Heart left ventricle (tissue), 16 donors: ENCODE measurements at regions not wholly inside any gene's neighbourhood (a gene's known extent, or its start where the extent isn't known, plus 50 kb on each side); places are given as distances from the start of the nearest gene placed in this dataset.
A peak's percentile ranks its signal among the peaks of the same experiment; 100 is the strongest.

ENCODE experiments used
- ATAC-seq, 4 donors: fragments of 200-7000 bp; cut with Tn5 transposase; one replicate each; pipeline ENCODE4 v1.9.1; 2020 to 2022; ENCODE audit warnings: moderate library complexity in 4 of 4, mild to moderate bottlenecking in 3 of 4, moderate number of reproducible peaks in 1 of 4
- DNase-seq, 5 donors: peaks; one replicate each; pipeline ENCODE4 v3.0.0-alpha.2; 2020
- H3K27ac ChIP-seq, 12 donors: fragments of 200-600 bp; sonication (generic) in 4 of 12; one replicate each; pipeline versions ENCODE4 v1.5.0 to v1.8.0; 2016 to 2022; ENCODE audit warnings: mild to moderate bottlenecking in 2 of 12
- H3K27me3 ChIP-seq, 9 donors: fragments of 200-600 bp; sonication (generic) in 2 of 9; one replicate each; pipeline versions ENCODE4 v1.5.1 to v1.8.0; 2016 to 2022; ENCODE audit warnings: mild to moderate bottlenecking in 3 of 9
- H3K36me3 ChIP-seq, 9 donors: fragments of 200-600 bp; sonication (generic) in 2 of 9; one replicate each; pipeline versions ENCODE4 v1.5.0 to v1.8.0; 2018 to 2022; ENCODE audit warnings: mild to moderate bottlenecking in 2 of 9
- H3K4me1 ChIP-seq, 12 donors: fragments of 200-600 bp; sonication (generic) in 4 of 12; one replicate each; pipeline versions ENCODE4 v1.5.0 to v1.8.0; 2016 to 2022; ENCODE audit warnings: mild to moderate bottlenecking in 3 of 12
- H3K4me3 ChIP-seq, 12 donors: fragments of 200-600 bp; sonication (generic) in 4 of 12; one replicate each; pipeline versions ENCODE4 v1.5.0 to v1.8.0; 2017 to 2022; ENCODE audit warnings: mild to moderate bottlenecking in 9 of 12, moderate library complexity in 4 of 12
- H3K9me3 ChIP-seq, 12 donors: fragments of 200-600 bp; sonication (generic) in 4 of 12; one replicate each; pipeline versions ENCODE4 v1.5.0 to v1.8.0; 2016 to 2022; ENCODE audit warnings: mild to moderate bottlenecking in 1 of 12
- POLR2A ChIP-seq, 2 donors: fragments of 450-650 bp; IDR thresholded peaks; one replicate each; pipeline ENCODE4 v1.6.1; 2017; ENCODE audit warnings: antibody characterized with exemption in 2 of 2, mild to moderate bottlenecking in 2 of 2, moderate library complexity in 2 of 2
- WGBS, 4 donors: extraction: QIAGEN DNeasy Blood & Tissue Kit in 2 of 4; methylation state at CpG; one replicate each; pipeline versions ENCODE4 v1.1.5 to v1.1.7; 2013 to 2018; 5-methylcytosine and 5-hydroxymethylcytosine counted together
- intact Hi-C, 10 donors: fragments of 100-400 bp; cut with DNase I; formaldehyde crosslinking; loops; one replicate each; pipeline versions ENCODE4 v1.11.1 to v1.14.2; 2022
- TF ChIP-seq, protein P1 (sequence below), 12 donors: fragments of 200-600 bp; sonication (generic) in 4 of 12; IDR thresholded peaks; one replicate each; pipeline versions ENCODE4 v1.5.0 to v1.8.0; 2018 to 2022; ENCODE audit warnings: antibody characterized with exemption in 12 of 12, mild to moderate bottlenecking in 5 of 12
- donor health status: ischemic (EF 13 %, LVEDD 7.1; RV severe dilation, severe dysfunction).
- donor health status: healthy with polysubstance abuse.
- donor health status: DM: no; HTN: yes; CAD: no.
- donor health status: DM: no; HTN: no; CAD: no.
- donor health status: ischemic (EF 25% LVEDD 6.9; RV normal size, moderate dysfunction).
- donor health status: ischemic (EF 25% LVEDD 5.7; RV mildly dilated, moderate dysfunction).
- donor health status: healthy.
- donor health status: DM: yes; HTN: yes; CAD: no.
- donor health status: ischemic (EF 35%, LVEDD 5.7; RV mildly dilated, moderate dysfunction).
- donor health status: nonischemic (EF 11% LVEDD 7.7; RV severe dilation, severe dysfunction).
- donor health status: DM: yes; HTN: yes; CAD: no.
- donor health status: PGD.
- donor health status: ischemic (EF 29% LVEDD 5.4; RV normal size, mild dysfunction).
- donor health status: nonischemic (EF 23%, LVEDD 6.1; RV moderate dilation, normal function).

- Histone ChIP-seq H3K4me1 (peaks cover 0 to 35% (median 27%) of the 10 kb centered on the region in 12 donors), H3K36me3 (no peaks in the 10 kb centered on the region), H3K27ac (peak overlapping the region; percentile 37 to 85 (median 77)), H3K27me3 (no peaks in the 10 kb centered on the region), H3K4me3 (no peak overlapping the region), H3K9me3 (no peaks in the 10 kb centered on the region)
- DNase-seq: peak; percentile 63 to 82 (median 64)
- TF ChIP-seq, protein P1, sequence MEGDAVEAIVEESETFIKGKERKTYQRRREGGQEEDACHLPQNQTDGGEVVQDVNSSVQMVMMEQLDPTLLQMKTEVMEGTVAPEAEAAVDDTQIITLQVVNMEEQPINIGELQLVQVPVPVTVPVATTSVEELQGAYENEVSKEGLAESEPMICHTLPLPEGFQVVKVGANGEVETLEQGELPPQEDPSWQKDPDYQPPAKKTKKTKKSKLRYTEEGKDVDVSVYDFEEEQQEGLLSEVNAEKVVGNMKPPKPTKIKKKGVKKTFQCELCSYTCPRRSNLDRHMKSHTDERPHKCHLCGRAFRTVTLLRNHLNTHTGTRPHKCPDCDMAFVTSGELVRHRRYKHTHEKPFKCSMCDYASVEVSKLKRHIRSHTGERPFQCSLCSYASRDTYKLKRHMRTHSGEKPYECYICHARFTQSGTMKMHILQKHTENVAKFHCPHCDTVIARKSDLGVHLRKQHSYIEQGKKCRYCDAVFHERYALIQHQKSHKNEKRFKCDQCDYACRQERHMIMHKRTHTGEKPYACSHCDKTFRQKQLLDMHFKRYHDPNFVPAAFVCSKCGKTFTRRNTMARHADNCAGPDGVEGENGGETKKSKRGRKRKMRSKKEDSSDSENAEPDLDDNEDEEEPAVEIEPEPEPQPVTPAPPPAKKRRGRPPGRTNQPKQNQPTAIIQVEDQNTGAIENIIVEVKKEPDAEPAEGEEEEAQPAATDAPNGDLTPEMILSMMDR (IDR thresholded peaks at IDR 0.05): no peak
- TF ChIP-seq POLR2A (IDR thresholded peaks at IDR 0.05): no peak
- intact Hi-C loops: loop anchor here in 7 of 10 donors (2.0 to 10.0 kb wide), 7 partner anchors 91 to 1789 kb away; partner anchors contain the start of gene ADAMTS1 (in 1 of the 7)
- 21 to 38% (median 26%) methylated on average over 12 of the region's 12 CpGs for WGBS, 4 donors
- ATAC-seq: peak; percentile 84 to 94 (median 92)
These were observed 358.7 kb downstream of the LTN1 start for GRCh38 chr21:28633839-28634555.

DNA sequence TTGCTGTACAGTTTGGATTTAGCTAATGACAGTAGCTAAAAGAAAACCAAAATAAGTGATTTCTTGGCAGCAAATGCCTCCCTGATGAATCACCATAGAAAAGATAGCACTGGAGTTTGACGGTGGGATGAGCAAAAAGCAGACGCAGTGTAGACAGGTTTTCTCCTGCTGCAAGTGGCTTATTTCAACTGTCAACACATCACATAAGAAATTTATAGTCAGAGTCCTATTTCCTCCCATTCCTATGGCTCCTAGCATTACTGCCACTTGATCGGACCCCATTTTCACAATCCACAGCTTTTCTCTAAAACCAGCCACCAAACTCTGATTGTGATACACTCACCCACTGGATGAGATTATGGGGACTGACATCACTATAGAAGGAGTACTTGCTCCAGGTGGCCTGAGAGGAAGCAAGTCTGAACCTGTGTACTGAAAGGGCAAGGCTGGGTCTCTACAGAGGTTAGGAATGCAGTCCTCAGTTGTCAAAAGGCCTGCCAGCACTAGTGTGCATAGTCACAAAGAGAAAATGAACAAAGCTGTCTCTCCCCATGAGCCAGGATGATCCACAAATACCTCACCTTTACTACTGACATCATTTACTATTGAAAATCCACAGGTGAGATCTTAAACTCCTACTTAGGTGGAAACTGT is 359.8 kb downstream of the LTN1 start:
- TF ChIP-seq POLR2A (IDR thresholded peaks at IDR 0.05): no peak
- TF ChIP-seq, protein P1 (IDR thresholded peaks at IDR 0.05): no peak
- no peaks in the 10 kb centered on the region for H3K36me3 ChIP-seq
- ATAC-seq: peak in 3 of 4 donors; percentile 28 to 45 (median 38)
- H3K27ac ChIP-seq: peak overlapping the region; percentile 66 to 85 (median 79)
- no peaks in the 10 kb centered on the region for H3K27me3 ChIP-seq
- WGBS, 4 donors: 23 to 34% (median 26%) methylated on average over 3 of the region's 3 CpGs
- intact Hi-C loops: loop anchor here in 7 of 10 donors (5.0 to 10.0 kb wide), 6 partner anchors 92 to 1788 kb away; partner anchors contain the start of gene ADAMTS1 (in 1 of the 7)
- peak overlapping the region in 2 of 12 donors; percentile 15 to 17 for H3K4me3 ChIP-seq
- DNase-seq: no peak
- H3K9me3 ChIP-seq: no peaks in the 10 kb centered on the region
- peaks cover 0 to 37% (median 27%) of the 10 kb centered on the region in 12 donors for H3K4me1 ChIP-seq

GRCh38 chr21:28627691-28628090 is 365.0 kb downstream of the LTN1 start:
- Histone ChIP-seq H3K9me3 (peaks cover 0 to 11% (median 0%) of the 10 kb centered on the region in 12 donors), H3K4me3 (no peak overlapping the region), H3K4me1 (peaks cover 0 to 14% (median 6%) of the 10 kb centered on the region in 12 donors), H3K27ac (peak overlapping the region in 1 of 12 donors; percentile 29), H3K27me3 (no peaks in the 10 kb centered on the region), H3K36me3 (no peaks in the 10 kb centered on the region)
- TF ChIP-seq POLR2A (IDR thresholded peaks at IDR 0.05): no peak
- TF ChIP-seq, protein P1 (IDR thresholded peaks at IDR 0.05): no peak
- ATAC-seq: no peak
- no peak for DNase-seq
- intact Hi-C loops: no loop called here

DNA sequence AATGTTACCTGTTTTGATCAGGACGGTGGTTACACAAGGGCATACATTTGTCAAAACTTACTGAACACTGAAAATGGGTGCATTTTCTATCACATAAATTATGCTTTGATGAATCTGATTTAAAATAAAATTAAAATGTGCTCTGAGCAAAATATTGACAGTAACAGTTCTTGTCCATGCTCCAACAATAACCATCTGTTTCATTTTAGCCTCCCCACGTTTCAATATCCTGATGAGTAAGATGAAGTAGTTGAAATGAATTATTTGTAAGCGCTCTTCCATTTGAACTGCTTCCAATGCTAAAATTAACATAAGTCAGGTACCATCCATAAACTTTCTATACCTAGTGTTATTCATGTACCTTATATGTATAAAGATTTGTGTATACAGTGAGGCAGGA is 365.4 kb downstream of the LTN1 start:
- peaks cover 0 to 14% (median 0%) of the 10 kb centered on the region in 12 donors for H3K9me3 ChIP-seq
- DNase-seq: no peak
- no peaks in the 10 kb centered on the region for H3K36me3 ChIP-seq
- peaks cover 0 to 10% (median 3%) of the 10 kb centered on the region in 12 donors for H3K4me1 ChIP-seq
- H3K4me3 ChIP-seq: no peak overlapping the region
- no peaks in the 10 kb centered on the region for H3K27me3 ChIP-seq
- intact Hi-C loops: no loop called here
- ATAC-seq: no peak
- peak overlapping the region in 1 of 12 donors; percentile 29 for H3K27ac ChIP-seq
- TF ChIP-seq, protein P1 (IDR thresholded peaks at IDR 0.05): no peak
- no peak for TF ChIP-seq POLR2A (IDR thresholded peaks at IDR 0.05)
- WGBS, 4 donors: 76 to 87% (median 83%) methylated on average over 3 of the region's 3 CpGs
